ENCODE measurements at regions not wholly inside any gene's neighbourhood (a gene's known extent, or its start where the extent isn't known, plus 50 kb on each side); places are given as distances from the start of the nearest gene placed in this dataset.
"Not testable (repeated sequence)": the region's sequence is repeated elsewhere in the genome, so short reads cannot be mapped to it uniquely, and the experiment has no call there.

DNA sequence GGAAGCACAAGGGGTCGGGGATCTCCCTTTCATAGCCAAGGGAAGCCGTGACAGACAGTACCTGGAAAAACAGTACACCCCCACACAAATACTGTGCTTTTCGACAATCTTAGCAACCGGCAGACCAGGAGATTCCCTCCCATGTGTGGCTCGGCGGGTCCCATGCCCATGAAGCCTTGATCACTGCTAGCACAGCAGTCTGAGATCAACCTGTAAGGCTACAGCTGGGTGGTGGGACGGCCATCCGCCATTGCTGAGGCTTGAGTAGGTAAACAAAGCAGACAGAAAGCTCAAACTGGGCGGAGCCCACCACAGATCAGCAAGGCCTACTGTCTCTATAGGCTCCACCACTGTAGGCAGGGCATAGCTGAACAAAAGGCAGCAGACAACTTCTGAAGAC lies 180.2 kb upstream of the SOX6 start:
- H4K20me1 ChIP-seq (ENCODE audit: insufficient read depth) = no peaks in the 10 kb centered on the region
- no peak for TF ChIP-seq EZH2 (IDR thresholded peaks at IDR 0.05; ENCODE audit: insufficient read depth, poor library complexity, severe bottlenecking)
- H3F3A ChIP-seq (ENCODE audit: insufficient read depth) = no peaks in the 10 kb centered on the region
- DNase-seq = no peak
- WGBS, 2 experiments (ENCODE audit: low coverage in 1 of 2, low lambda C conversion rate in 2 of 2, missing lambda C conversion rate in 2 of 2) = 25 to 33% methylated on average over 9 of the region's 9 CpGs
- no peaks in the 10 kb centered on the region for H3K36me3 ChIP-seq (ENCODE audit: low read depth)
- H3K4me2 ChIP-seq (ENCODE audit: unreplicated experiment) = no peak overlapping the region
- no peak overlapping the region for H3K9ac ChIP-seq
- no peaks in the 10 kb centered on the region for H3K9me2 ChIP-seq (ENCODE audit: insufficient read depth)
- H3K27ac ChIP-seq = no peak overlapping the region
- no peak overlapping the region for H3K4me3 ChIP-seq
- H3K4me1 ChIP-seq (ENCODE audit: insufficient read depth) = no peaks in the 10 kb centered on the region
- H2AFZ ChIP-seq = no peak overlapping the region
- no peaks in the 10 kb centered on the region for H3K79me2 ChIP-seq (ENCODE audit: insufficient read depth)
- H3K27me3 ChIP-seq (replicated peaks; ENCODE audit: insufficient read depth) = no peaks in the 10 kb centered on the region
- H3K9me3 ChIP-seq (ENCODE audit: low read depth) = no peaks in the 10 kb centered on the region
- in situ Hi-C loops (cut with MboI) = no loop called here

DNA sequence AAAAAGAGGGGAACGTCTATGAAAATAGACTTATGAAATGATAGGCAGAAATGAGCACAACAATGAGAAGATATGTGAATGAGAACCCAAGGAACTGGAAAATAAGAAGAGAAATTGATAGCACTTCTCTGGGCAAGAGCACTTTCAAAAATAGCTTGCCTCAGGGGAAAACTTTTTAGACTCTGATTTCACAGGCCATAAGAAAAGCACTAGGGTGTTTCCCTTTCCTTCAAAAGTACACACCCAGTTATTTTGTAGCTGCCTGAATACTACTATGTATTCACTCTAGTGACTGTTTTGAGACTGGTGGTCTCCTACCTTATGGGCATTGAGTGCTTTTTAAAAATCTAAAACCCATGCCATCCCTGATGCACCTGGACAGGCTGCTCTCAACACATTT lies 172.3 kb upstream of the SOX6 start:
- Histone ChIP-seq H3K79me2 (ENCODE audit: insufficient read depth) (no peaks in the 10 kb centered on the region), H3K9ac (no peak overlapping the region), H3K4me1 (ENCODE audit: insufficient read depth) (no peaks in the 10 kb centered on the region), H2AFZ (no peak overlapping the region), H3K27ac (no peak overlapping the region), H3K27me3 (replicated peaks; ENCODE audit: insufficient read depth) (no peaks in the 10 kb centered on the region), H3K9me2 (ENCODE audit: insufficient read depth) (no peaks in the 10 kb centered on the region), H3K36me3 (ENCODE audit: low read depth) (no peaks in the 10 kb centered on the region), H3F3A (ENCODE audit: insufficient read depth) (no peaks in the 10 kb centered on the region), H3K4me3 (no peak overlapping the region), H3K4me2 (ENCODE audit: unreplicated experiment) (no peak overlapping the region), H3K9me3 (ENCODE audit: low read depth) (no peaks in the 10 kb centered on the region), H4K20me1 (ENCODE audit: insufficient read depth) (no peaks in the 10 kb centered on the region)
- in situ Hi-C loops (cut with MboI) = no loop called here
- TF ChIP-seq EZH2phosphoT487 (IDR thresholded peaks at IDR 0.05; ENCODE audit: insufficient read depth, low read depth) = no peak
- 5 to 7% methylated on average over 1 of the region's 1 CpG for WGBS, 2 experiments (ENCODE audit: low coverage in 1 of 2, low lambda C conversion rate in 2 of 2, missing lambda C conversion rate in 2 of 2)
- DNase-seq = no peak

DNA sequence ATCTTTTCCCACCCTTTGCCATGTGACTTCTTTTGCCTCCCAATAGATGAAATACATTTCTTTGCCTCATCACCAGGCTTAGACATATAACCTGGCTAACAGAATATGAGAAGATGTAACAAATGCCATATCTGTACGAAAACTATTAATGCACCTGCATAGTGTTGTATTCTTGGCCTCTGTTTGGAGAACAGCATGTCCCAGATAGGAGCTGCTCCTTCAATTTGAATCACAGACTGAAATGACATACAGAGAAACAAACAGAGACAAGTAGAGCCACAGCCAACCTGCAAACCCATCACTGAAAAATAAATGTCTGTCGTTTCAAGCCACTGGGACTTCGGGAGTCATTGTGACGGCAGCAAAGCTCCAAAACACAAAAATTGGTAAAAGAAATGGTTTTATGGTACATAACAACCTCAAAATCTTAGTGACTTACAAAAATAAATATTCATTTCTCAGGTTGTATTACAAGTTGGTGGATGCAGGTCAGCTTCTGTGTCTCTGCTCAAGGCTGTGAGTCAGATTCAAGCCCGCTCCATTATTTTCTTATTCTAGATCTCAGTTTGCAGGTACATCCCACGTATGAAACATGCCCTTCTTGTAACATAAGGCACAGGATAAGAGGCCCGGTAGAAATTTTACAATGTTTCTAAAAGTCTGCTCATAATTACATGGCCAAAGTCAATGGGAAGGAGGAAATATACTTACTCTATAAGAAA lies 171.3 kb upstream of the SOX6 start:
- no peak for TF ChIP-seq EZH2 (IDR thresholded peaks at IDR 0.05; ENCODE audit: insufficient read depth, poor library complexity, severe bottlenecking)
- TF ChIP-seq EZH2phosphoT487 (IDR thresholded peaks at IDR 0.05; ENCODE audit: insufficient read depth, low read depth) = no peak
- Histone ChIP-seq H3K4me2 (ENCODE audit: unreplicated experiment) (no peak overlapping the region), H3F3A (ENCODE audit: insufficient read depth) (no peaks in the 10 kb centered on the region), H3K9ac (no peak overlapping the region), H3K9me2 (ENCODE audit: insufficient read depth) (no peaks in the 10 kb centered on the region), H4K20me1 (ENCODE audit: insufficient read depth) (no peaks in the 10 kb centered on the region), H2AFZ (no peak overlapping the region), H3K4me3 (no peak overlapping the region), H3K9me3 (ENCODE audit: low read depth) (no peaks in the 10 kb centered on the region), H3K27me3 (replicated peaks; ENCODE audit: insufficient read depth) (no peaks in the 10 kb centered on the region), H3K4me1 (ENCODE audit: insufficient read depth) (no peaks in the 10 kb centered on the region), H3K36me3 (ENCODE audit: low read depth) (no peaks in the 10 kb centered on the region), H3K27ac (no peak overlapping the region), H3K79me2 (ENCODE audit: insufficient read depth) (no peaks in the 10 kb centered on the region)
- DNase-seq = no peak
- in situ Hi-C loops (cut with MboI) = no loop called here
- 13 to 21% methylated on average over 7 of the region's 7 CpGs for WGBS, 2 experiments (ENCODE audit: low coverage in 1 of 2, low lambda C conversion rate in 2 of 2, missing lambda C conversion rate in 2 of 2)

DNA sequence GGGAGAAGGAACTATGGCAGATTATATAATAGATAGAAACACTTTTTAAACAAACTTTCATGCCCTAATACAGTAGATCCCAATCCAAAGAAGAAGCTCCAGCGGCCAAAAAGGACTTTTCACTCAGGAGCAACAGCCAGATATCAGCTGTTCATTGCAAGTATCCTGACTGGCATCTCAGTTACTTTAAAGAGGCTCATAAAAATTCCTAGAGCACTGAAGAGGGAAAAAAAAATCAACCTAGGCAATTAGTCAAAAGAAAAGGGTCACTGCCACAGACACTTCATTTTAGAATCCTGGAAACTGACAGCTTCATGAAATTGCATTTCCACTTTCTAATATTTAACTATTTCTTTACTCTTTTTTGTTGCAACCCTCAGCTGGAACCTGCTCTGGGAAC lies 170.6 kb upstream of the SOX6 start:
- Histone ChIP-seq H3K79me2 (ENCODE audit: insufficient read depth) (no peaks in the 10 kb centered on the region), H3K9me2 (ENCODE audit: insufficient read depth) (no peaks in the 10 kb centered on the region), H2AFZ (no peak overlapping the region), H3K9ac (no peak overlapping the region), H3K27ac (no peak overlapping the region), H3K36me3 (ENCODE audit: low read depth) (no peaks in the 10 kb centered on the region), H3K27me3 (replicated peaks; ENCODE audit: insufficient read depth) (no peaks in the 10 kb centered on the region), H3K4me2 (ENCODE audit: unreplicated experiment) (no peak overlapping the region), H4K20me1 (ENCODE audit: insufficient read depth) (no peaks in the 10 kb centered on the region), H3F3A (ENCODE audit: insufficient read depth) (no peaks in the 10 kb centered on the region), H3K4me1 (ENCODE audit: insufficient read depth) (no peaks in the 10 kb centered on the region), H3K9me3 (ENCODE audit: low read depth) (no peaks in the 10 kb centered on the region), H3K4me3 (no peak overlapping the region)
- WGBS, 2 experiments (ENCODE audit: low coverage in 1 of 2, low lambda C conversion rate in 2 of 2, missing lambda C conversion rate in 2 of 2) = 2 to 8% methylated on average over 1 of the region's 1 CpG
- in situ Hi-C loops (cut with MboI) = no loop called here
- no peak for TF ChIP-seq EZH2 (IDR thresholded peaks at IDR 0.05; ENCODE audit: insufficient read depth, poor library complexity, severe bottlenecking)
- no peak for TF ChIP-seq EZH2phosphoT487 (IDR thresholded peaks at IDR 0.05; ENCODE audit: insufficient read depth, low read depth)
- no peak for DNase-seq

DNA sequence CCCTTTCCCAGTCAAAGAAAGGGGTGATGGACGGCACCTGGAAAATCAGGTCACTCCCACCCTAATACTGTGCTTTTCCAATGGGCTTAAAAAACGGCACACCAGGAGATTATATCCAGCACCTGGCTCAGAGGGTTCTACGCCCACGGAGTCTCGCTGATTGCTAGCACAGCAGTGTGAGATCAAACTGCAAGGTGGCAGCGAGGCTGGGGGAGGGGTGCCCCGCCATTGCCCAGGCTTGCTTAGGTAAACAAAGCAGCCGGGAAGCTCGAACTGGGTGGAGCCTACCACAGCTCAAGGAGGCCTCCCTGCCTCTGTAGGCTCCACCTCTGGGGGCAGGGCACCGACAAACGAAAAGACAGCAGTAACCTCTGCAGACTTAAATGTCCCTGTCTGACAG lies 164.4 kb upstream of the SOX6 start:
- H3K27me3 ChIP-seq (replicated peaks; ENCODE audit: insufficient read depth); H3K4me1 ChIP-seq (ENCODE audit: insufficient read depth); H3K9me2 ChIP-seq (ENCODE audit: insufficient read depth); H3F3A ChIP-seq (ENCODE audit: insufficient read depth); H3K27ac ChIP-seq; H4K20me1 ChIP-seq (ENCODE audit: insufficient read depth); in situ Hi-C loops (cut with MboI); H3K79me2 ChIP-seq (ENCODE audit: insufficient read depth); H3K9ac ChIP-seq; H3K4me2 ChIP-seq (ENCODE audit: unreplicated experiment); H2AFZ ChIP-seq; H3K9me3 ChIP-seq (ENCODE audit: low read depth); DNase-seq; H3K4me3 ChIP-seq; H3K36me3 ChIP-seq (ENCODE audit: low read depth): not testable (repeated sequence)
- WGBS, 2 experiments (ENCODE audit: low coverage in 1 of 2, low lambda C conversion rate in 2 of 2, missing lambda C conversion rate in 2 of 2) = 31 to 41% methylated on average over 10 to 11 of the region's 11 CpGs
